NB4 (cell line): ENCODE measurements at regions not wholly inside any gene's neighbourhood (a gene's known extent, or its start where the extent isn't known, plus 50 kb on each side); places are given as distances from the start of the nearest gene placed in this dataset.
A peak's percentile ranks its signal among the peaks of the same experiment; 100 is the strongest.

Experiments used
- CTCF ChIP-seq: IDR thresholded peaks from one replicate; pipeline ENCODE4 v1.5.1; 2012; ENCODE audit warnings: low read depth, low read length
- MAX ChIP-seq: IDR thresholded peaks from 2 replicates; pipeline ENCODE4 v1.6.1; 2011; ENCODE audit warnings: low read depth, low read length
- POLR2A ChIP-seq: IDR thresholded peaks from 2 replicates; pipeline ENCODE4 v1.6.1; 2011; ENCODE audit warnings: mild to moderate bottlenecking; ENCODE audit not compliant: insufficient read length; ENCODE audit errors: extremely low read depth

DNA sequence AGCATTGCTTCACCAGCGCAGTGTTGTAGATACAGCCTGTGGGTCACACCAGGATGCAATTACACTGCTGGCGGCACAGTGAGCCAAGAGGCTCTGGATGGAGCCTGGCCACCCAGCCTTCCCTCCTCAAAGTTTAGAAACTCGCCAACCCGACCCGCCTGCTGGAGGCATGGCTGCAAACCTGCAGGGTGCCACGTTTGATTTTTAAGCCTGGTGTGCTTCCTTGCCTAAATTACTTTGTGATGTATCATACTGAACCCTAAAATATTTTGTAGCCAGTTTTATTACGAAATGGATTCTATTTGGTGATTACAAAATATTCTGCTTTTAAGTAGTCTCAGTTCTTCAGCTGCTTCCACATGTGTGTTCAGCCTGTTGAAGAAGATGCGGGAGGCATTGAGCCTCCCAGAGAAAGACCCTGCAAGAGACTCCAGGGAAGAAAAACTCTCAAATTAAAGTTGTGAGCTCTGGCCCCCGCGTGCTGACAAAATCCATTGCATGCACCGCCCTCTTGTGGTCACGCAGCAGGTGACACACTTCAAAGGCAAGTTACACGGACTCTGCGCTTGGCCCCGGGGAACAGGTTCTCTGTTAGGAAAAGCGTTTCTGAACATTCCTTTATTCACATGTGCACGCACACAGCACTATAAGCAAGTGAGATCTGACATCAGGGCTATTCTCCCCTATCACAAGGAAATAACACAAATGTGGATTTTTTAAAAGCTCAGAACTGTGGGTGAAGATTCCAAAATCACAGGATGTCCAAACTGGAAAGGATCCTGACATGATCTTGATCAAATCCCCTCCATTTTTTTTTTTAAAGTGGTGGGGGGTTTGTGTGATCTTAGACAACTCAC, 63.0 kb upstream of the TWIST2 start:
- TF ChIP-seq MAX: 0 out of 2 replicates have a peak, but pooled peaks have one; percentile 20
- peak; percentile 77 for TF ChIP-seq CTCF
- TF ChIP-seq POLR2A: no peak
